Esophagus muscularis mucosa (tissue), 4 donors: ENCODE measurements at regions not wholly inside any gene's neighbourhood (a gene's known extent, or its start where the extent isn't known, plus 50 kb on each side); places are given as distances from the start of the nearest gene placed in this dataset.

Experiments used
- DNase-seq: peaks from one replicate; pipeline ENCODE4 v3.0.0-alpha.2; 2017; ENCODE audit errors: extremely low spot score
- H3K27ac ChIP-seq, 4 donors: fragments of 200-600 bp; sonication (generic); replicated peaks in 1 of 4; 1 replicate in 3 of 4; 2 replicates in 1 of 4; pipeline ENCODE4 v1.5.1; 2016 to 2019; ENCODE audit warnings: mild to moderate bottlenecking in 1 of 4
- H3K27me3 ChIP-seq, 4 donors: fragments of 200-600 bp; sonication (generic); one replicate each; pipeline versions ENCODE4 v1.5.1 to v1.6.0; 2016 to 2019
- H3K36me3 ChIP-seq, 4 donors: fragments of 200-600 bp; sonication (generic); one replicate each; pipeline ENCODE4 v1.5.1; 2016 to 2019
- H3K4me1 ChIP-seq, 4 donors: fragments of 200-600 bp; sonication (generic); one replicate each; pipeline ENCODE4 v1.5.1; 2016 to 2019
- H3K4me3 ChIP-seq, 4 donors: fragments of 200-600 bp; sonication (generic); 1 replicate in 2 of 4; 2 replicates in 2 of 4; pipeline ENCODE4 v1.5.1; 2016 to 2019; ENCODE audit warnings: mild to moderate bottlenecking in 4 of 4, moderate library complexity in 1 of 4
- H3K9me3 ChIP-seq, 4 donors: fragments of 200-600 bp; sonication (generic); 1 replicate in 3 of 4; 2 replicates in 1 of 4; pipeline ENCODE4 v1.5.1; 2016 to 2019
- CTCF ChIP-seq, 3 experiments: fragments of 200-600 bp in 2 of 3; fragments of 450-650 bp in 1 of 3; sonication (generic) in 2 of 3; IDR thresholded peaks; one replicate each; pipeline ENCODE4 v1.5.1; 2017 to 2019; ENCODE audit warnings: antibody characterized with exemption in 3 of 3, mild to moderate bottlenecking in 2 of 3, moderate library complexity in 1 of 3
- EP300 ChIP-seq: sonication (generic); formaldehyde crosslinking; IDR thresholded peaks from one replicate; pipeline ENCODE4 v1.6.1; 2017; ENCODE audit warnings: antibody characterized with exemption
- POLR2A ChIP-seq: fragments of 450-650 bp; IDR thresholded peaks from one replicate; pipeline ENCODE4 v1.6.1; 2017; ENCODE audit warnings: antibody characterized with exemption, moderate library complexity, mild to moderate bottlenecking, low read depth
- POLR2AphosphoS5 ChIP-seq, 2 donors: sonication (generic); formaldehyde crosslinking; IDR thresholded peaks; one replicate each; pipeline ENCODE4 v1.6.1; 2017; ENCODE audit warnings: antibody characterized with exemption in 2 of 2
- WGBS: methylation state at CpG from one replicate; pipeline ENCODE4 v1.1.5; 2018; 5-methylcytosine and 5-hydroxymethylcytosine counted together
- intact Hi-C: fragments of 100-400 bp; cut with DNase I; formaldehyde crosslinking; loops from one replicate; pipeline ENCODE4 v1.15.1; 2023

GRCh38 chr10:15457382-15457781, 86.3 kb upstream of the FAM171A1 start:
- H3K27ac ChIP-seq = no peak overlapping the region
- H3K36me3 ChIP-seq = no peaks in the 10 kb centered on the region
- WGBS = 95% methylated on average over 5 of the region's 5 CpGs
- intact Hi-C loops = no loop called here
- peaks cover 0 to 5% (median 0%) of the 10 kb centered on the region in 4 donors for H3K4me1 ChIP-seq
- no peak overlapping the region for H3K4me3 ChIP-seq
- peaks cover 0 to 7% (median 2%) of the 10 kb centered on the region in 4 donors for H3K9me3 ChIP-seq
- no peak for DNase-seq
- peaks cover 0 to 9% (median 0%) of the 10 kb centered on the region in 4 donors for H3K27me3 ChIP-seq
- TF ChIP-seq EP300 = no peak
- TF ChIP-seq POLR2A = no peak
- TF ChIP-seq POLR2AphosphoS5 (IDR thresholded peaks at IDR 0.05) = no peak
- TF ChIP-seq CTCF (IDR thresholded peaks at IDR 0.05) = no peak

GRCh38 chr10:15455456-15455855, 84.4 kb upstream of the FAM171A1 start:
- Histone ChIP-seq H3K36me3 (no peaks in the 10 kb centered on the region), H3K9me3 (peaks cover 0 to 7% (median 2%) of the 10 kb centered on the region in 4 donors), H3K27ac (no peak overlapping the region), H3K27me3 (peaks cover 0 to 20% (median 0%) of the 10 kb centered on the region in 4 donors), H3K4me3 (no peak overlapping the region), H3K4me1 (no peaks in the 10 kb centered on the region)
- no peak for TF ChIP-seq EP300
- TF ChIP-seq CTCF (IDR thresholded peaks at IDR 0.05) = no peak
- no peak for TF ChIP-seq POLR2AphosphoS5 (IDR thresholded peaks at IDR 0.05)
- TF ChIP-seq POLR2A = no peak
- no peak for DNase-seq
- intact Hi-C loops = no loop called here

- no peaks in the 10 kb centered on the region for H3K36me3 ChIP-seq
- no peak overlapping the region for H3K4me3 ChIP-seq
- peaks cover 0 to 26% (median 0%) of the 10 kb centered on the region in 4 donors for H3K27me3 ChIP-seq
- H3K4me1 ChIP-seq = no peaks in the 10 kb centered on the region
- intact Hi-C loops = no loop called here
- no peak overlapping the region for H3K27ac ChIP-seq
- 68% methylated on average over 3 of the region's 3 CpGs for WGBS
- no peak for TF ChIP-seq POLR2A
- TF ChIP-seq POLR2AphosphoS5 (IDR thresholded peaks at IDR 0.05) = no peak
- no peak for TF ChIP-seq EP300
- peak; percentile 24 for DNase-seq
- peaks cover 0 to 7% (median 2%) of the 10 kb centered on the region in 4 donors for H3K9me3 ChIP-seq
Measured at GRCh38 chr10:15453926-15454325, 82.8 kb upstream of the FAM171A1 start.

GRCh38 chr10:15453457-15453856, 82.4 kb upstream of the FAM171A1 start:
- peaks cover 0 to 7% (median 2%) of the 10 kb centered on the region in 4 donors for H3K9me3 ChIP-seq
- H3K4me3 ChIP-seq = no peak overlapping the region
- H3K27ac ChIP-seq = no peak overlapping the region
- intact Hi-C loops = no loop called here
- H3K4me1 ChIP-seq = no peaks in the 10 kb centered on the region
- no peak for DNase-seq
- peaks cover 0 to 26% (median 0%) of the 10 kb centered on the region in 4 donors for H3K27me3 ChIP-seq
- no peaks in the 10 kb centered on the region for H3K36me3 ChIP-seq
- TF ChIP-seq POLR2AphosphoS5 (IDR thresholded peaks at IDR 0.05) = no peak
- TF ChIP-seq CTCF (IDR thresholded peaks at IDR 0.05) = no peak
- no peak for TF ChIP-seq POLR2A
- no peak for TF ChIP-seq EP300
- 58% methylated on average over 5 of the region's 5 CpGs for WGBS

- Histone ChIP-seq H3K4me1 (no peaks in the 10 kb centered on the region), H3K27me3 (peaks cover 0 to 26% (median 0%) of the 10 kb centered on the region in 4 donors), H3K36me3 (no peaks in the 10 kb centered on the region), H3K4me3 (no peak overlapping the region), H3K9me3 (peaks cover 0 to 4% (median 1%) of the 10 kb centered on the region in 4 donors), H3K27ac (no peak overlapping the region)
- TF ChIP-seq POLR2A (no peak), CTCF (IDR thresholded peaks at IDR 0.05) (no peak), POLR2AphosphoS5 (IDR thresholded peaks at IDR 0.05) (no peak), EP300 (no peak)
- DNase-seq = no peak
- WGBS = 84% methylated on average over 5 of the region's 5 CpGs
- intact Hi-C loops = no loop called here
Measured at GRCh38 chr10:15452545-15452944, 81.5 kb upstream of the FAM171A1 start.
